NCI-H526 (cell line): ENCODE measurements at regions not wholly inside any gene's neighbourhood (a gene's known extent, or its start where the extent isn't known, plus 50 kb on each side); places are given as distances from the start of the nearest gene placed in this dataset.

Experiments used
- DNase-seq, 2 experiments: peaks; one replicate each; lab custom pipeline; 2025; lab: John Stamatoyannopoulos, UW

DNA sequence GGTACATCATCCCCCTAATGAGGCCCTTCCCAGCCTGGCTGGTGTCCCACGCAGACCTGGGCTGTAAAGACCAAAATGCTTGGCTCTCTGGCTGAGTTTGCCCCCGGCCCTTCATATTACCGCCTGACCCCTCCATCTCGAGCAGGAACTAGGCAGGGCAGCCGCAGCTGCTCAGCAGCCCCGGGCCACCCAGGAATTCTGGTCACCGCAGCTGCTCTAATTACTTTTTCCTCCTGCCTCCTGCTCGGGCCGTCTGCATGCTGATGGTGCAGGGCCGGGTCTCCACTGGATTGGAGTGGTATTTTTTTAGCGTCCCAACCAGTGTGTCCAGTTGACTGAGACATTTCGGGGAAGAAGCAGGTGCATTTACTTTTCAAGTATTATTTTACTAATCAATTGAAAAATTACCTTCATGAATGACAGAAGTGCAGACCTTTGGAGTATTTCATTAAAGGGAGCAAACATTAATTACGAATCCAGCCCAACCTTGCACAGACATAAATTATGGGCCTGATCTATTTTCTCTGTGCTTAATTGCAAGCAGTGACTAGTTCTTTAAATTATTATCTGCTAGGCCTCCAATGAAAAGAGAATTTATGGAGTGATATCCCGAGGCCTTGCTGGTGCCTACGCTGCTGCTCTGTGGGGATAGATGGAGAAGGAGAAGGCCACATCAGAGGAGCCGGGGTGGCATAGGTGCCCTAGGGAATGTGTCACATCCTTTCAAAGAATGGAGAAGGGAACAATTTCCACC lies 176.2 kb downstream of the CYLD start:
- DNase-seq, result no peak

DNA sequence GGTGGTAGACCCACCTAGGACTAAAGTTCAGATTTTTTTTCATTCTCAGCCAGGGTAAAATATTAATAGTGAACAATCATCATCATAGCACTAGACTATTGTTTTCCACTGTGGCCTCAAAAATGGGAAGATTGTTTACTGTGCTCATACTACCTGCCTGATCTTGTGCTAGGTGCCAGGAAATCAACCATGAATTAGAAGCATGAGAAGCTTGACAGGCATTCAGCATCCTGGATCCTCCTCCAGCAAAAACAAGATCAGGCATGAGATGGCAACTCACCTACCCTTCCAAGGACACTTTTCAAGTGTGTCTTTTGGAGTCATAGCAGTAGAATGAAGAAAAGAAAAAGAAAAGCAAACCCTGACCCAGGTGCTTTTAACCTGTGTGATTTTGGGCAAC lies 174.2 kb downstream of the CYLD start:
- no peak for DNase-seq

DNA sequence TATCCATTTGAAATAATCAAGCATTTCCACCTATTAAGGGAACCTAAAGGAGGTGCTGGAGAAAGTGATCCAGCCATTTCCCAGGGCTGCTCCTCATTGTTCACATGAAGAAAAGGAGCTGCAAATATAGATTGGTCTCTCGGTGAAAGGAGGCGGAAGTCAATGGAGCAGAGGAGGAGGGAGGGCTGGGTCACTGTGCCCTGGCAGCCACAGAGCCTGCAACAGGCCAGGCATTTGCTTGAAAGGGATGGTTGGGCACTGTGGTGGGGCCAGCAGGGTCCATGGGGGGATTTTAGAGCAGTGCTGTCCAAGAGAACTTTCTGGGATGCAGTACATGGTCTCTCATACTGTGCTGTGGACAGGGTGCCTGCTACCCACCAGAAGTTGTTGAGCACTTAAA lies 173.2 kb downstream of the CYLD start:
- DNase-seq, result no peak

DNA sequence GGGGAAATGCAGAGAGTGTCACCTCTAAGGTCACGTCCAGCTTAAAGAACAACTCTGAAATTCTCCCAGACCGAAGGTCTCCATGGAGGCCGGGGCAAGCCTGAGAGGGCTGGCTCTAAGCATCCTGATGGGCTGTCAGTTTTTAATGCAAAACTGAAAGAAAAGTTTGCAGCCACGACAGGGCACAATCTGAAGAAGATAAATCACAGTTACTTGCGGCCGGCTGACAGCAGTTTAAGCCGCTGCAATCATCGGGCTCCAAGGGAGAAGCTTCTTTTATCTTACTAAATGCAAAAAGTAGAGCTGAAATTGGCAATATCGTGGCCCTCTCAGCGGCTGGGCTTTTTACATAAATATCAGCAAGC lies 168.8 kb downstream of the CYLD start:
- DNase-seq, result no peak

DNA sequence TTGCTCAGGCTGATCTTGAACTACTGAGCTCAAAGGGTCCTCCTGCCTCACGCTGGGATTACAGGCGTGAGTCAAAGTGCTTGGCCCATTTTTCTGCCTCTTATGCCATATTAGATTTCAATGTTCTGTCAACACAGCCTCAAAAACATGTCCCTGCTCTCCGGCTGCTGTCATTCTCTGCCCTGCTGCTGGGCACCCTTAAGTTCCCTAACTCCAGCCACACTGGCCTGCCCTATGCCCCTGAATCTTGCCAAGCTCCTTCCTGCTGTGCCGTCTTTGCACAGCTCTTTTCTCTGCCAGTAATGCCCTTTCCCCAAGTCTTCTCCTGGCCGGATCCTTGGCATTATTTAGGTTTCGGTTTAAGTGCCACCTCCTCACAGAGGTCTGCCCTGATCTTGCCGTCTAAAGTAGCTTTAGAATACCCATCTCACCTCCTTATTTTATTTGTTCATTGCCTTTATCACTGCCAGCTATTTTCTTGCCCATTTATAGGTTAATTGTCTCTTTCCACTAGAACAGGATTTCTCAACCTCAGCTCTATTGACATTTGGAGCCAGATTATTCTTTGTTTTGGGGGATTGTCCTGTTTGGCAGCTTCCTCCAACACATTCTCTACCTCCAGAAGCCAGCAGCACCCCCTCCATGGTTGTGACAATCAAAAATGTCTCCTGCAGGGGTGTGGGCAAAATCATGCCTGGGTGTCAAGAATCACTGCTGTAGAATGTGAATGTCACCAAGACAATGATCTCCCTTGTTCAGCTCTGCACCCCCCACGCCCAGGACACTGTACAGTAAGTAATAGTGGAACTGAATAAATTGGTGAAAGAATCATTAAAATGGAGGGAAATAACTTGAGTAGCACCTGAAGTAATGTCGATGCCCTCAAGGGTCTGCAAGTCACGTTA lies 168.2 kb downstream of the CYLD start:
- no peak for DNase-seq

DNA sequence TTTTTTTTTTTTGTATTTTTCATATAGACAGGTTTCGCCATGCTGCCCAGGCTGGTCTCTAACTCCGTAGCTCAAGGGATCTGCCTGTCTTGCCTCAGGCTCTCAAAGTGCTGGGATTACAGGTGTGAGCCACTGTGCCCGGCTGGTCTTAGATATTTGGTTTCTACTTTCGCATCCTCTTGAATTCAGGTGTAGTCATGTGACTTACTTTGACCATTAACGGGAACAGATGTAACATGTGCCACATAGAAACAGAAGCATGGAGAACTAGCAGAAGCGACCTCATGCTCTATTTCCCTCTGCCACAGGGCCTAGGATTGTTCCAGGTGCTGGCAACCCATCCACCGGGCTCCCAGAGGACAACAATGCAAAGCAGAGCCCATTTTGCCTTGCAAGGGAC lies 166.6 kb downstream of the CYLD start:
- no peak for DNase-seq

DNA sequence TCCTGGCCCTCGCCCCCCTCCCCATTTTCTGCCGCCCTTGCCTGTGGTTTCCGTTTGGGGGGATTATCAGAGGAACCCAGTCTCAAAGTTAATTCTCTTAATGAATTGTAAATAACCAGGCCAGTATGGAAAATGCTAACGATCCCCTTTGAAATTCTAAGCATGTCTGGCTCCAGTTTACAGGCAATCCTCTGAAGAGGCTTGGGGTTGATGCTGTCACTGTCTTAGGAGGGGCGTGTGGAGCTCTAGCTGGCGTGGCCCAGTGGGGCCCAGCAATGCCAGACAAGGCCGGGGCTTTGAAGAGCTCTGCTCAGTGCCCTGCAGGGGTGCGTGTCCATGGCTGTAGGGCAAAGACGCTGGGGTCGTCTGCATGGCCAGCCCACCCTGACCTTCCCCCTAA lies 164.6 kb downstream of the CYLD start:
- no peak for DNase-seq

DNA sequence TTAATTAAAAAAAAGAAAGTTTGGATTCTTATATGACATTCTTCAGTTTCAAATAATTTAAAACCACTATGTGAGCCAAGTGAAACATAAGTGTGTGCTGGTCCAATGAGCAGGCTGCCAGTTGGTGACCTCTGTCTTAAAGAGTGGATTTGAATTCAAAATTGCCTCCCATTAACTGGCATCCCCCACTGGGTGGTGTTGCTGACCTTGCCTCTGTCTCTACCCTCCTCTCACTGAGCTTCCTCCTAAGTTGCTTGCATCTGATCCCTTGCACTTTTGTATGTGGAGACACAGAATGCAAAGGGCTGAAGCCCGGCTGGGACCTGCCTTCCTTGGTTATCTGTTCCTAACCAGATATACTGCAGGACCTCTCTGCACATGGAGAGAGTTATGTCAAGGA lies 160.6 kb downstream of the CYLD start:
- no peak for DNase-seq

DNA sequence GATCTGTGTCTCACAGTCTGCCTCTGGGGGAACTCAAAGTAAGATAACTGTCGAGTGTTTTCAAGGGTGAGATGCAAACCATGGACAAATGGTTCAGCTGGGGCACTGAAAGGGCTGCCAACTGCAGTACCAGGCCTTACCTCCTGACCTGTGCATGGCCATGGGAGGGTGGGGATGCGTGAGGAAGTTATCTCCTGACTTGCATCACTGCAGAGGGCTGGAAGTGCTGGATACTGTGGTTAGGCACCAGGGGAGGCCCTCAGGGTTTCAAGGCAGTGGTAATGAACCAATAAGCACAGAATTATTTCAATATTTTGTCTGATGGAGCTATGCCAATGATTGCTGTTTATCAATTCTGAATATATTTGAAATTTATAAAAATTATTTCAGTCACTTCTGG lies 159.2 kb downstream of the CYLD start:
- no peak for DNase-seq

DNA sequence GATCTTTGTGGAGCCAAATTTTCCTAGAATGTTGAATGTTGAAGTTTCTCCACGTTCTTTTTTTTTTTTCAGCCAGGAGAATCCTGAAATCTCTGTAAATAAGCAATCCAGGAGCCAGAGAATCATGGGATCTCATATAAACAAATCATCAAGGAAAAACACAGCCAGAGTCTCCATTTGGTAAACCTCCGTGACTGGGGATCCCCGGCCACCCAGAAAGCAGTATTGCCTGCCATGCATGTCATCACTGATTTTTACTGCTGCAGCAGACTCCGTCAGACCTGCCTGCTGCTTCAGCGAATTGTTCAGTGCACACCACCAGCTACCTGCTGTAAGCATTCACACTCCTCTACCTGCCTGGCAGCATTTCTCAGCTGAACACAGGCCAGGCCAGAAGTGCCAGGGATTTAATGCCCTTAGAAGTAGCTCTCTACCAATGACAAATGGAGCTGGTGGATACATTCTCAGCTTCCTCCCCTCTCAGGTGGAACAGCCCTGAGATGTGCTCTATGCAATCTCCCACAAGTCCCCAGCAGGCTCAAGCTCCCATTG lies 158.6 kb downstream of the CYLD start:
- no peak for DNase-seq

DNA sequence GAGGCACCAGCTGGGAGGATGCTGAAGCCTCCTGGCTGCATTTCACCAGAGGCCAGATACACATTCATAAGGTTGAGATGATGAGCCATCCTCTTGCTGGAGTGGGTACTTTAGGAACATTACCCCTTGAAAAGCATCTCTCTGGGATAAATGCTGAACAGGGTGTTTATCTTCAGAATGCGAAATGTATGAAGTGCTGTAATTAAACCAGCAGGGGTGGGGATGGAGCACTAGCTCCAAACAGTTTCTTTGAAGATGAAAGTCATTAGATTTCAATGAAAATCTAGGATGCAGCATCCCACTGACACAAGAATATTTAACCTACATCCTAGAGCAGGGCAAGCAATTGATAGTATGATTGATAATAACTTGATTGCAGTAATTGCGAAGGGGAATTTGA lies 158.1 kb downstream of the CYLD start:
- DNase-seq, result no peak

DNA sequence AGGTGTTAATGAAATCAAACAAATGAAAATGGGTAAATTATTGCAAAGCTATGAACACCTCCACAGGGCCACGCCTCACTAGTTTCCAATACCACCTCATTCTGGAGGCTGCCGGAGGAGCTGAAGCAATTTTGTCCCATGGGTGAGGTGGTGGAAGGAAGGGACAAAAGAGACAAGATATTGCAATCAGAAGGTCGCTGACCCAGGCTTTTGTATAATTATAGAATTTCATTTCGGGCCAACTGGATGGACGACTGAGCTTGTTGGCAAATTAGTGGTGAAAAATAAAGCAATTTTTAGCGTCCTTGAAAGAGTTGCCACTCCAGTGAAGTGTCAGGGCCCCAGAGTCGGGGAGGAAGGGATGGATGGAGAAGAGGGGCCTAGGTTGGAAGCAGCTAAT lies 147.9 kb downstream of the CYLD start:
- DNase-seq, result no peak

DNA sequence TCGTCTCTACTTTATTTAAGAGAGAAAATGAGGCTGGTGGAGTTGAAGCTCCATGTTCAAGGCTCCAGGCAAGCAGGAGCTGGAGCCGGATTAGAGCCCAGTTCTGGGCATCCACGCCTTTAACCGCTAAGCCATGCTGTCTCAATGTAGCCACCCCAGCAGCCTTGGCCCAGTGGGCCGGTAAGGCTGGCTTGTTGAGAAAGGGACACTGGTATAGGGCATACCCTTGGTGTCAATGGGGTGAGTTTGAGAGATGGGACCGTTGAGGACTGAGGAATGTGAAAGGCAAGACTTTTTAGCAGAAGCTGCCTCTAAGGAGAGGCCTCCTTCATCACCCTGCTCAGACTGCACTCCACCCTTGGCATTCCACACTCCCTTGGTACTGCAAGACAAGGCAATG lies 147.4 kb downstream of the CYLD start:
- DNase-seq, result no peak

DNA sequence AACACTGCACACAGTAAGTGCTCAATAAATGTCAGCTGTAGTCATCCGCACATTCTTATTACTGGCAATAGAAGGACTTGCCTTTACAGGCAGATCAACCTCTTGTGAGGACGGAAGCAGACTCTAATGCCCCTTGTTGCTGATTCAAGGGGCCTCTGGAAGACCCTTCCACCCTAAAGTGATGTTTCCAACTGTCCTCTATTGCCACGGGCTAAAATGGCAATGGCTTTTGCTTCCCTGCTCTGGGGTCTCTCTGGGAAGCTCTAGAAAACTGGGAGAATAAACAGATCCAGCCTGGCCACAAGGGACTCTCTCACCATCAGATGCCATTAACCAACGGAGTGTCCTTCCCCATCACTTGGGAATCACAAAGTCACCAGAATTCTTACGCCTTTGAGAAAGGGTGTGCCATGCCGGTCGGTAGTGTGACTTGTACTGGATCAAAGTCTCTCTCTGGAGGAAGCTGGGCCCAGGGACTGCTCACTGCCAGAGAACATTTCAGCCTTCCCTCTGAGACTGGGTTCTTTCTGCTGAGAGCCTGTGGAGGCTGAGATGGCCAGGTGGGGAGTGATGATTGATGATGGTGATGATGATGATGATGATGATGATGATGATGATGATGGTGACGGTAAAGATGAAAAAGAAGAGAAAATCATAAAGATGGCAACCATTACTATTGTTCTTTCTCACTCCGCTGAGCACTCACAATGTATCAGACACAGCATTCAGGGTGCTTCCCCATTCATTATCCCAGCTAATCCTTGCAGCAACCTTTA lies 146.8 kb downstream of the CYLD start:
- DNase-seq, result no peak

DNA sequence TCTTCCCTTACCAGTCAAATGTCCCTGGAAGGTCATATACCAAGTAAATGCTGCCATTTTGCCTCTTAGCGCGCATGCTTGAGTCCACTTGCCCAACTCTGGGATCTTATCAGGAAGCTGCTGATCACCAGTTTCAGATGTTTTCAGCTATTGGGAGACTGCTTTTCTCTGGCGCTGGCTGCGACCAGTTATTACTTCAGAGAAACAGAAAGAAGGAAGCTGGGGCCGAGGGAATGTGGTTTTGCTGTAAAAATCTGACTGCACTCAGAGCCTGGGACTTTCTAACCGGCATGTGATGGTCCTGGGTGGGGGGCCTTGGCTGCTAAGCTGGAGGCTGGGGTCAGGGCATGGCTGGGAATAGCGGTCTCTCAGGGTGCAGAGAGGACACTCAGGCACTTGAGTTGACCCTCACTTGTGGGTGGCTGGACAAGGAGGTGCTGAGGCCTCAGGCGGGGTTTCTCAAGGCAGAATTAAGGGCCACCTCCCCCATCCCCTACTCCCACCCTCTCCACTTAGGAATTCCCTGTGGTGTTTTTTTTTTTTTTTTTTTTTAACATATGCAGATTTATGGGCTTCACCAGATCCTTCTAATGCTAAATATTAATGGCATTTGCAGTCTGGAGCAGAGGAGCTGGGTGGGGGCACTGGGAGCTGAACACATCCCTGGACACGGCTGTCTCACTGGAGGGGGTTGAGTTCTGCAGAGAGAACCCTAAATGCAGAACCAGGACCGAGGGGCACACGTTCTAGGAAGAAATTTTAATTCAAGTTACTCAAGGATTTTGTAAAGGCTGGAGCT lies 145.8 kb downstream of the CYLD start:
- no peak for DNase-seq

DNA sequence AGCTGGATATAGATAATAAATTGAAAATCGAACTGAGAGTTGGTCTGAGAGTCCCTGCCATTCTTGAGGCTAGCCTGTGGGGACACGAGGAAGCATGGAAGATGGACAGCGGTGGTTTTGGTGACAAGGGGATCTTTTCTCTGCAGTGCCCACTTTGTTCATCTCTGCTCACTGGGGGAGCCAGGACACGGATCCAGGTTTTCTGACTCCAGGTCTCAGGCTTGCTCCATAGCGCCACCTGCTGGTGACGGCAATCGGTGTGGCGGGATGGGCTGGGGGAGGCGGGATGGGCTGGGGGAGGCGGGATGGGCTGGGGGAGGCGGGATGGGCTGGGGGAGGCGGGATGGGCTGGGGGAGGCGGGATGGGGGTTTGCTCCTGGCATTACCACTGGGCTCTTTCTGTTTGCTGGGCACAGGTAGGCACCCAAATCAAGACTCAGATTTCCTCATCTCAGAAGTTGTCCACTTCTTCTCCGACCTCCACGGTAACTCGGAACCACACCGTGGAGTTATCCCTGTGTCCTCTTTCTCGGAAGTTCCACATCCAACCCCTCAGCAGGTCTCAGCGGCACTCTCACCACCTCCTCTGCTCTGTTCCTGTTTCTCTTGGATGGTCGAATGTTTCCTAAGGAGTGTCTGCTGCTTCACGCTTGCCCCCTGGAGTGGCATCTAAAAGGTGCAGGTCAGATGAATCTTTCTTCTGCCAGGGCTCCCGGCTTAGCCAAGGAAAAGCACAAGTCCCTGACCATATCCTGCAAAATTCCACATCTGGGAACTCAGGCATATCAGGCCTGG lies 142.4 kb downstream of the CYLD start:
- DNase-seq, result peak in 1 of 2 experiments; percentile 29

DNA sequence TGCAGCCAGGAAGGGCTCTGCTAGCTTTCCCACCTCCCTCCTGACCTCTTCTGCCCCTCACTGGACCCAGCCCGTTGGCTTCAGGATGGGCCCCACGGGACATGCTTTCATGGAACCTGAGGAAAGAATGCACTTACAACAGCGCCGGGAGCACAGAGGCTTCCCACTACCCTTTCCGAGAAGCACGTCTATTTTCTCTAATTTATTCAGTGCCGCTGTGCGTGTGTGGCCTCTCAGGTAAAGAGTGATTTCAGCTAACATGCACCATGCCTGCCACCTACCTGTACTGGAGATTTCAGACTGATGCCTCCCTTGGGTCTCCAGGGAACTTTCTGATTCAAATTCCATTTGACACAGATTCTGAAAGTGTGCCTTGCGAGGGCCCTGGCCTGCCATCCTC lies 140.1 kb downstream of the CYLD start:
- no peak for DNase-seq

DNA sequence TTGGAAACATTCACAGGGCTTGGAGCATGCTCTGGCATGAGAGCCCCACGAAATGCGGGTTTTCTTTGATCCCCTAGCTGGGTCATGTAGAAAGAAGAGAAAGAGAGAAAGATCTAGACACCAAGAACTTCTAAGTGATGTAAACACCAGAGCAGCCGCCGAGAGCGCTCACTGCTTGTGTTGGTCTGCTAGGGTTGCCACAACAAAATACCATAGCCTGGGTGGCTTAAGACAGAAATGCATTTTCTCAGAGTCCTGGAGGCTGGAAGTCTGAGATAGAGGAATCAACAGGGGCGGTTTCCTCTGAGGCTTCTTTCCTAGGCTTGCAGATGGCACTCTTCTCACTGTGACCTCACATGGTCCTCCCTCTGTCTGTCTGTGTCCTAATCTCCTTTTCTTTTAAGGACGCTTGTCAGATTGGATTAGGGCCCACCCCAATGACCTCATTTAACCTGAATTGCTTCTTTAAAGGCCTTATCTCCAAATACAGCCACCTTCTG lies 139.5 kb downstream of the CYLD start:
- no peak for DNase-seq

DNA sequence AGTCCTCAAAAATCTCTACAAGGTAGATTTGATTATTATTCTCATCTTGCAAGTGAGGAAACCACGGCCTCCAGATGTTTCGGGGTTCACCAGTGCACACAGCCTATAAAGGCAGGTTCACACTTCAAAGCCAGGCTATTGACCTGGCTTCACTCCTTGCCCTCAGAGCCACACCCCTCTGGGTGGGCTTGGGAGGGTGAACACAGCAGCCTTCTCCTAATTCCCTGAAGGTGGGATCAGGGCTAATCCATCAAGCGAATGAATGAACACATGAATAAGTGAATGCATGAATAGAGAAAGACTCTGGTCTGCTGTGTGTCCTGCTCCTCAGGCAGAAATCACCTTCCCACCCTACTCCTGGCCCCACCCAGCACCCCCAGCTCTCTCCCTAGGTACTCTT lies 139.0 kb downstream of the CYLD start:
- DNase-seq, result no peak

DNA sequence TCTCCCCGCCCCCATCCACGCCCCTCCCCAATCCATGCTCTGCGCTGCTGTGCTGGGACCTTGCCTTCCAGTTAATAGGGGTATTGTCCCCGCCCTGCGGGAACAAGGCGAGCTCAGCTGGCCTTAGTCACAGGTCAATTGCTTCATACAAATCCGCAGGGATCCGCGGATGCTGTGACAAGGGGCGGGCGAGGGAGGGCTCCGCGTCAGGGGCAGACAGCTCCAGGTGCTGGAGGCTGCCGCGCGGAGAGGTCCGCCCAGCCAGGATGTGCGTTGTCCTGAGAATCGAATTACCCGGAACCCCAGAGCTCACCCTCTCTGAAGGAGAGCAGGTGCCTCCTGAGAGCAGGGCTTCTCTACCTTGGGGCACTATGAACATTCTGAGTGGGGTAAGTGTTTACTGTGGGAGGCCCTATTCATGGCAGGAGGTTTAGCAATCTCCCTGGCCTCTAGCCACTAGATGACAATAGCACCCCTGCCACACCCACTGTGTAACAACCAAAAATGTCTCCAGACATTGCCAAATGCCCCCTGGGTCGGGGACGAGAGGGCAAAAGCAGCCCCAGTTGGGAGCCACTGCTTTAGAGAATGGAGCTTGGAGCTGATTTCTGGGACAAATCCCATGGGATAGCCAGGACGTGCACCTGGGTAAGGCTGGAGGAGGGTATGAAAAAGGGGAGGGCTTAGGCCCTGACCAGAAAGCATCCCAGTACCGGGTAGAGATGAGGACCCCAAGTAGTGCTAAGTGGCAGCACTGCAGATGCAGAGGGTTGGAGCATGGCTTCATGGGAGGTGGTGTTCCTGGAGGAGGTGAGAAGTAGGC lies 138.2 kb downstream of the CYLD start:
- DNase-seq, result peak; percentile 13 to 73
